Naive thymus-derived CD8-positive, alpha-beta T cell (primary cell): ENCODE measurements at regions not wholly inside any gene's neighbourhood (a gene's known extent, or its start where the extent isn't known, plus 50 kb on each side); places are given as distances from the start of the nearest gene placed in this dataset.
"Not testable (repeated sequence)": the region's sequence is repeated elsewhere in the genome, so short reads cannot be mapped to it uniquely, and the experiment has no call there.

Experiments
- ATAC-seq, 2 donors: fragments of 150-1000 bp; cut with Tn5 transposase in 1 of 2; sonication (Bioruptor Pico), chemical (Tn5 transposase) in 1 of 2; 1 replicate in 1 of 2; 2 replicates in 1 of 2; pipeline ENCODE4 v1.10.0; 2021; ENCODE audit warnings: mild to moderate bottlenecking in 2 of 2, moderate library complexity in 2 of 2
- POLR2A ChIA-PET: fragments of 350-600 bp; sonication (Branson Sonifier 250); formaldehyde crosslinking; loops from one replicate; lab custom pipeline; 2021; ENCODE audit warnings: antibody characterized with exemption; lab: Charles Lee
- DNase-seq, 10 donors: peaks; one replicate each; pipeline versions ENCODE4 v3.0.0 to v3.0.0-alpha.2; 2020 to 2022
- H3K27ac Mint-ChIP-seq, 10 donors: one replicate each; pipeline ENCODE4 v1.8.0; 2020 to 2022; ENCODE audit warnings: mild to moderate bottlenecking in 10 of 10, mixed read lengths in 10 of 10, moderate library complexity in 4 of 10, inconsistent platforms in 1 of 10
- H3K27me3 Mint-ChIP-seq, 5 donors: one replicate each; pipeline ENCODE4 v1.8.0; 2021 to 2022; ENCODE audit warnings: mixed read lengths in 5 of 5
- H3K36me3 Mint-ChIP-seq, 3 donors: one replicate each; pipeline ENCODE4 v1.8.0; 2020 to 2022; ENCODE audit warnings: mixed read lengths in 3 of 3, mild to moderate bottlenecking in 2 of 3, inconsistent platforms in 1 of 3
- H3K4me1 Mint-ChIP-seq, 4 donors: one replicate each; pipeline ENCODE4 v1.8.0; 2021 to 2022; ENCODE audit warnings: mixed read lengths in 4 of 4
- H3K4me3 Mint-ChIP-seq, 10 donors: one replicate each; pipeline ENCODE4 v1.8.0; 2020 to 2022; ENCODE audit warnings: mild to moderate bottlenecking in 10 of 10, mixed read lengths in 10 of 10, moderate library complexity in 6 of 10, inconsistent platforms in 1 of 10
- H3K9me3 Mint-ChIP-seq, 9 donors: one replicate each; pipeline ENCODE4 v1.8.0; 2020 to 2022; ENCODE audit warnings: mixed read lengths in 9 of 9, mild to moderate bottlenecking in 3 of 9, inconsistent platforms in 1 of 9, moderate library complexity in 1 of 9

DNA sequence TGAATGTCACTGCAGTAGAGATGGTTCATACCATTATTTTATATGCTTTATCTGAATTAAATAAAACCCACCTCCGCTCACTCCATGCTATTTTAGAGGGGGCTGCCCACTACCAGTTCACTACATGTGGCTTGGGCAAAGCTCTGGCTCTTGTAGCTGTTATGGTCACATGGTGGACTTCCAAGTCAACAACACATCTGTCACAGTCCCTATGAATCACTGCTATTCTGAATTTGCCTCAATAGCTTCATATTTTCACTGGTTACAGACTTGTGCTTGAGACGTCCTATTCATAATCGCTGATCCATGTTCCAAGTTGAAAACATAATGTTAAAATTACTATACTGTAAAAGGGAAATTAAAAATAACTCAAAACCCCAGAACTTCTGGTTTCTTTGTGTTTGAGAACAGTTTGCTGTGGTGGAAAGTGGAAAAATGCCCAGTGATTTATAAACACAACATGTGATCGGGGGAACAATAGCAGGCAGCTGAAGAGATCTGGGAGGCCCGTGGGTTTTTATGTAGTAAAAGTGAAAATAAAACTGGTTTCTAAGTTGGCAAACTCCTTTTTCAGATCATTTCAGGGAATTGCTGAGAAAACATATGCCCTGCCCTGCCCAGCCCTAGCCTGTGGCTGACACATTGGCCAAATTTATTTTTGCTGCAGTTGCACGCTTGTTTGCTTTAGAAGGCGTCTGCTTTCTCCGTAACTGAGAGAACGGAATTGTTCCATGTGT is 128.8 kb upstream of the PRR23C start:
- Mint-ChIP-seq H3K27me3 (peaks cover 8 to 16% (median 10%) of the 10 kb centered on the region in 5 donors), H3K4me1 (peaks cover 0 to 2% (median 1%) of the 10 kb centered on the region in 4 donors), H3K36me3 (peaks cover 0 to 4% (median 0%) of the 10 kb centered on the region in 3 donors), H3K27ac (no peak overlapping the region), H3K4me3 (peak overlapping the region in 1 of 10 donors; percentile 19), H3K9me3 (peaks cover 0 to 29% (median 8%) of the 10 kb centered on the region in 9 donors)
- ATAC-seq (no peak), DNase-seq (no peak)
- POLR2A ChIA-PET, result no interaction called here

DNA sequence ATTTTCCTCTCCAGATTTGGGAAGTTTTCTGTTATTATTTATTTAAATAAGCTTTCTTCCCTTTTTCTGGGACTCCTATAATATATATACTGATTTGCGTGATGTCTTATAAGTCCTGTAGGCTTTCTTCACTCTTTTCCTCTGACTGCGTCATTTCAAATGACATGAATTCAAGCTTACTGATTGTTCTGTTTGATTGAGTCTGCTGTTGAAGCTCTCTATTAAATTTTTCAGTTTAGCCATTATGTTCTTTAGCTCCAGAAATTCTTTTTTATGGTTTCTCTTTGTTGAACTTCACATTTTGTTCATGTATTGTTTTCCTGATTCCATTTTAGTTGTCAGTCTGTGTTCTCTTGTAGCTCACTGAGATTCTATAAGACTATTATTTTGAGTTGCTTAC is 135.8 kb upstream of the PRR23C start:
- peaks cover 0 to 26% (median 12%) of the 10 kb centered on the region in 9 donors for H3K9me3 Mint-ChIP-seq
- no peak overlapping the region for H3K4me3 Mint-ChIP-seq
- DNase-seq (no peak), ATAC-seq (no peak)
- no peak overlapping the region for H3K27ac Mint-ChIP-seq
- no peaks in the 10 kb centered on the region for H3K4me1 Mint-ChIP-seq
- POLR2A ChIA-PET, result no interaction called here
- peaks cover 4 to 14% (median 9%) of the 10 kb centered on the region in 5 donors for H3K27me3 Mint-ChIP-seq
- peaks cover 0 to 3% (median 0%) of the 10 kb centered on the region in 3 donors for H3K36me3 Mint-ChIP-seq

DNA sequence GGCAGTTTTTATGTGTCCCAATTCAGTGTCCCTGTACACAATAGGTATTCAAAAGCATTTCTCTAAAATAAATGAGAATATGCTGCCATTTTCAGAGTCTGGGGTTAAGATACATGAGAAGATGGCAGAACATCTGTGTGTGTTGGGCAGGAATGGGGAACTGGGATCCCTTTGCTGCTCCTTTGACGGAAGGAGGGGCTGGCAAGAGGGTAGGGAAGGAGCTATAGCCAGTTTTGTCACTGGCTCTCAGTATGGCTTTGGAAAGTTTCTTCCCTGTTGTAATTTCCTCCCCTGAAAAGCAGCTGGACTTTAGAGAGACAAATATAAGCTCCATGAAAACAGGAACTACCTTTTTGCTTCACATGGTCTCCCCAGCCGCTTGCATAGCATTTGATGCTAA is 137.5 kb upstream of the PRR23C start:
- H3K4me3 Mint-ChIP-seq, result no peak overlapping the region
- DNase-seq (no peak), ATAC-seq (no peak)
- peaks cover 0 to 3% (median 0%) of the 10 kb centered on the region in 3 donors for H3K36me3 Mint-ChIP-seq
- H3K4me1 Mint-ChIP-seq, result no peaks in the 10 kb centered on the region
- POLR2A ChIA-PET, result no interaction called here
- H3K27me3 Mint-ChIP-seq, result peaks cover 4 to 14% (median 10%) of the 10 kb centered on the region in 5 donors
- H3K9me3 Mint-ChIP-seq, result peaks cover 0 to 26% (median 12%) of the 10 kb centered on the region in 9 donors
- no peak overlapping the region for H3K27ac Mint-ChIP-seq

DNA sequence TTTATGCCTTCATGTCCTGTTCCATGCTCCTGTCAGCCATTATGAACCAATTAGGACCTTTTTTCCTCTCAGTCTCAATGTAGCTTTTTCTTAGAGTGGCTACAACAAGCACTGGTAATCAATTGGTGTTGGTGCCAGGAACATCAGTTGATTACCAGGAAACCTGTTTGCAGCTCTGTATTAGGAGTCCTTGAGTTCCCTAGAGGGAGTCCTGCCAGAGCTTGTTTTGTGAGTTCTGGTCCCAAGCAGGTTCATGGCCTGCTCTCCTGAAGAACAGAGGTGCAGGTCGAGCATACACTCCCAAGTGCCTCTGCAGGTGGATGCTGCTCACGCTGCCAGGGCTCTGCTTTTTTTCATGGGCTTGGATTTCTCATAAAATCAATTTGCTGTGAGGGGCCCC is 137.9 kb upstream of the PRR23C start:
- peaks cover 0 to 3% (median 0%) of the 10 kb centered on the region in 3 donors for H3K36me3 Mint-ChIP-seq
- POLR2A ChIA-PET, result no interaction called here
- peaks cover 0 to 26% (median 12%) of the 10 kb centered on the region in 9 donors for H3K9me3 Mint-ChIP-seq
- ATAC-seq, result no peak
- DNase-seq, result no peak
- H3K27ac Mint-ChIP-seq, result no peak overlapping the region
- peaks cover 4 to 14% (median 10%) of the 10 kb centered on the region in 5 donors for H3K27me3 Mint-ChIP-seq
- no peak overlapping the region for H3K4me3 Mint-ChIP-seq
- no peaks in the 10 kb centered on the region for H3K4me1 Mint-ChIP-seq

DNA sequence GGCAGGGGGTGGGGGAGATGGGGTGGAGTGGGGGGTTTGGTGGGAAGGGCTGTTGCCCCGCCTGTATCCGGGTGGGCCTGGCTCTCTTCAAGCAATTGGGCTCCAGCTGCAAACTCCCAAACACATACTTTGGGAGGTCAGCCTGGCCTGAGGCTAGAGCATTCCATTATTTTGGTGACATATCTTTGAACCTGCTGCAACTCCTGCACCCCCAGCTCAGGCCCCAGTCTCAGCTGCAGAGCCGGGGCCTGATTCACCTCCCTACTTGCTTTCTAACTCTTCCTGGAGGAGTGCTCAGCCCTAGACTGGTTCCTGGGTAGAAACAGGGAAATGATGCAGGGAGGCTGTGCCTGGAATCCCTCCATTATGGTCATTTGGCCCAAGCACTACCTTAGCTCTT is 140.8 kb upstream of the PRR23C start:
- Mint-ChIP-seq H3K4me1 (no peaks in the 10 kb centered on the region), H3K27ac (no peak overlapping the region), H3K27me3 (peaks cover 4 to 14% (median 7%) of the 10 kb centered on the region in 5 donors), H3K4me3 (no peak overlapping the region), H3K36me3 (peaks cover 0 to 2% (median 0%) of the 10 kb centered on the region in 3 donors), H3K9me3 (peaks cover 0 to 11% (median 7%) of the 10 kb centered on the region in 9 donors)
- ATAC-seq (no peak), DNase-seq (no peak)
- POLR2A ChIA-PET, result no interaction called here

DNA sequence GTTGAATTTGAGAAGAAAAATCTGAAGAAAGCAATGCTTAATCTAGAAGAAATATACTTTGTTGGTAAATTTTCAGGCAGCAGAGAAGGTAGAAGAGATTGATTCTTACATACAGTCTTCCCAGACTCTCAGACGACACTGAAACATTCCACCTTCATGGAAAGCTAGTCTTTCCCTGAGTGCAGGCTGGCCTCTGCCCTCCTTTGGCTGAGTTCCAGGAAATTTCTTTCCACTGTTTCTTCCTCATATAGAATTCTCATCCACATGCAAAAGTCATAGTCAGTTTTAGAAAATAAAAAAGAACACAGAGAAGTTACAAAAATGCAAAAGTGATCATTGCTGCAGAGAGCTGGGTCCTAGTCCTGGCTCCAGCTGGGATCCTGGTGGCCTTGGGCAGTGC is 142.5 kb upstream of the PRR23C start:
- Mint-ChIP-seq H3K9me3 (peaks cover 0 to 7% (median 0%) of the 10 kb centered on the region in 9 donors), H3K4me1 (no peaks in the 10 kb centered on the region), H3K27me3 (peaks cover 4 to 14% (median 7%) of the 10 kb centered on the region in 5 donors), H3K27ac (no peak overlapping the region), H3K36me3 (no peaks in the 10 kb centered on the region), H3K4me3 (no peak overlapping the region)
- POLR2A ChIA-PET, result no interaction called here
- ATAC-seq (no peak), DNase-seq (no peak)

DNA sequence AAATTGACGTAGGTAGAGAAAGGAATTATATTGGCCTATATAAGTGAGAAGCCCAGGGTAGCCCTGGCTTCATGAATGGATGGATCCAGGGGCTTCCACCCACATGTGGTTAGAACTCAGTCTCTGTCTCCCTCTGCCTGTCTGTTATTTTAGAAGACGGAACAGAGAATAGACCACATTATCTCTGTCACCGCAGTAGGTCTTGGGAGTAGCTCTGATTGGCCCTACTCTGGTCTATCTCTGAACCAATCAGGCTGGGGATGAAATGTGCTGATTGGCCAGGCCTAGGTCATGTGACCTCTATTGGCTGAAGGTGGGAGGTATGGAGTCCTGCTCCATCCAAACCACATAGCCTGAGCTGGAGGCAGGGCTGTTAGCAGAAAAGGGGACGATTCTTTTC is 143.0 kb upstream of the PRR23C start:
- no peaks in the 10 kb centered on the region for H3K36me3 Mint-ChIP-seq
- H3K27me3 Mint-ChIP-seq, result peaks cover 4 to 14% (median 7%) of the 10 kb centered on the region in 5 donors
- no peak overlapping the region for H3K4me3 Mint-ChIP-seq
- H3K4me1 Mint-ChIP-seq, result no peaks in the 10 kb centered on the region
- DNase-seq (no peak), ATAC-seq (no peak)
- H3K9me3 Mint-ChIP-seq, result peaks cover 0 to 7% (median 0%) of the 10 kb centered on the region in 9 donors
- H3K27ac Mint-ChIP-seq, result no peak overlapping the region
- POLR2A ChIA-PET, result no interaction called here

DNA sequence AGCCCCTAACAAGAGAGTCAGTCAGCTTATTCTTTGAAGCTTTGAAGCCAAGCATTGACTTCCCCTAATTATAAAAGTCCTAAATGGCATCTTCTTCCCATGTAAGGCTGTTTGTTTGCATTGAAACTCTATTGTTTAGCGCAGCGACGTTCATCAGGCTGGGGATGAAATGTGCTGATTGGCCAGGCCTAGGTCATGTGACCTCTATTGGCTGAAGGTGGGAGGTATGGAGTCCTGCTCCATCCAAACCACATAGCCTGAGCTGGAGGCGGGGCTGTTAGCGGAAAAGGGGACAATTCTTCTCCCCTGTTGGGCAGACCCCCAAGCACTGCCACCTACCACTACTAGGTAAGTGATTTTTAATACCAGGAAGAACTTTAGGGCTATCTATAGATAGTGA is 145.3 kb upstream of the PRR23C start:
- POLR2A ChIA-PET, result no interaction called here
- no peaks in the 10 kb centered on the region for H3K4me1 Mint-ChIP-seq
- no peak for DNase-seq
- ATAC-seq, result no peak
- no peaks in the 10 kb centered on the region for H3K36me3 Mint-ChIP-seq
- no peak overlapping the region for H3K4me3 Mint-ChIP-seq
- peaks cover 0 to 7% (median 1%) of the 10 kb centered on the region in 9 donors for H3K9me3 Mint-ChIP-seq
- no peak overlapping the region for H3K27ac Mint-ChIP-seq
- peaks cover 0 to 4% (median 0%) of the 10 kb centered on the region in 5 donors for H3K27me3 Mint-ChIP-seq

DNA sequence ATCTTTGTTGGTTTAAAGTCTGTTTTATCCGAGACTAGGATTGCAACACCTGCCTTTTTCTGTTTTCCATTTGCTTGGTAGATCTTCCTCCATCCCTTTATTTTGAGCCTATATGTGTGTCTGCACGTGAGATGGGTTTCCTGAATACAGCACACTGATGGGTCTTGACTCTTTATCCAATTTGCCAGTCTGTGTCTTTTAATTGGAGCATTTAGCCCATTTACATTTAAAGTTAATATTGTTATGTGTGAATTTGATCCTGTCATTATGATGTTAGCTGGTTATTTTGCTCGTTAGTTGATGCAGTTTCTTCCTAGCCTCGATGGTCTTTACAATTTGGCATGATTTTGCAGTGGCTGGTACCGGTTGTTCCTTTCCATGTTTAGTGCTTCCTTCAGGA is 149.4 kb upstream of the MRPS22 start:
- H3K36me3 Mint-ChIP-seq, H3K4me3 Mint-ChIP-seq, H3K27ac Mint-ChIP-seq, POLR2A ChIA-PET, ATAC-seq, H3K4me1 Mint-ChIP-seq, DNase-seq: not testable (repeated sequence)
- Mint-ChIP-seq H3K27me3 (peaks cover 5 to 27% (median 9%) of the 10 kb centered on the region in 5 donors), H3K9me3 (peaks cover 0 to 18% (median 12%) of the 10 kb centered on the region in 9 donors)

DNA sequence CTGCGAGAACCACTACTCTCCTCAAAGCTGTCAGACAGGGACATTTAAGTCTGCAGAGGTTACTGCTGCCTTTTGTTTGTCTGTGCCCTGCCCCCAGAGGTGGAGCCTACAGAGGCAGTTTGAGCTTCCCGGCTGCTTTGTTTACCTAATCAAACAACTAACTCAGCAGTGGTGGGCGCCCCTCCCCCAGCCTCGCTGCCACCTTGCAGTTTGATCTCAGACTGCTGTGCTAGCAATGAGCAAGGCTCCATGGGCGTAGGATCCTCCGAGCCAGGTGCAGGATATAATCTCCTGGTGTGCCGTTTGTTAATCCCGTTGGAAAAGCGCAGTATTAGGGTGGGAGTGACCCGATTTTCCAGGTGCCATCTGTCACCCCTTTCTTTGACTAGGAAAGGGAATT is 147.7 kb upstream of the MRPS22 start:
- H3K36me3 Mint-ChIP-seq, POLR2A ChIA-PET, DNase-seq, H3K4me1 Mint-ChIP-seq, ATAC-seq, H3K4me3 Mint-ChIP-seq: not testable (repeated sequence)
- H3K27me3 Mint-ChIP-seq, result peaks cover 5 to 27% (median 9%) of the 10 kb centered on the region in 5 donors
- H3K9me3 Mint-ChIP-seq, result peaks cover 0 to 18% (median 12%) of the 10 kb centered on the region in 9 donors
- peak overlapping the region in 1 of 10 donors; percentile 62 for H3K27ac Mint-ChIP-seq

DNA sequence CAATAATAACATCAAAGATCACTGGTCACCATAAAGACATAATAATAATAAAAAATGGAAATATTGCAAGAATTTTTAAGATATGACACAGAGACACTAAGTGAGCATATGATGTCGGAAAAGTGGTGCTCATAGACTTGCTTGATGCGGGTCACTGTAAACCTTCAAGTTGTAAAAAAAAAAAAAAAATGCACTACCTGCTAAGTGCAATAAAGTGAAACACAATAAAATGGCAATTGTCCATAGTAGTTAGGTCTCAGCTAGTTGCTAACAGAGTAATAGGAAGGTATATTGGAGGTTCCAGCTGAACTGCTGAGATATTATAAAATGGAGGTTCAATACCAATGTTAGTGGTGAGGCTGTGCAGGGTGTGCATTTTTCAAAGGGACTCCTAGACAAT is 146.6 kb upstream of the MRPS22 start:
- no peak for ATAC-seq
- Mint-ChIP-seq H3K4me1 (peaks cover 0 to 2% (median 0%) of the 10 kb centered on the region in 4 donors), H3K9me3 (peaks cover 0 to 15% (median 10%) of the 10 kb centered on the region in 9 donors), H3K27ac (no peak overlapping the region), H3K4me3 (no peak overlapping the region), H3K27me3 (peaks cover 5 to 27% (median 9%) of the 10 kb centered on the region in 5 donors), H3K36me3 (peaks cover 0 to 7% (median 0%) of the 10 kb centered on the region in 3 donors)
- POLR2A ChIA-PET, result no interaction called here
- no peak for DNase-seq

DNA sequence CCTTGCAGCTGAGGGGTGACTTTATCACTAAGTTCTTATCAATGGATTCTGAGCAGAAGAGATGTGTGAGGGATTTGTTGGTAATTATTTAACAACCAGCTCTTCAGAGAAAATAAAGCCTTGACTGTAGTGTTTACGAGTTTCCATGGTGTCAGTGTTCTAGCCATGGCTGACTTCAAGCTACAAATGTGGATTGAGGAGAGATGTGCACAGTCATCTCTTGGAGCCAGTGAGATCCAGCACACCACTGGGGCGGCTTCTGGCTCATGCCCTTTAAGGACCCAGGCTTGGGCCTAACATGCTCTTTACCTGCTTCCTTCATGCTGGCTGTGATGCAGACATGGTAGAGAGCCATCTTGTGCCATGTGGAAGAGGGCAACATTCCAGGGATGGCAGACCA is 145.6 kb upstream of the MRPS22 start:
- Mint-ChIP-seq H3K27ac (no peak overlapping the region), H3K9me3 (peaks cover 0 to 14% (median 10%) of the 10 kb centered on the region in 9 donors), H3K27me3 (peaks cover 5 to 27% (median 9%) of the 10 kb centered on the region in 5 donors), H3K36me3 (peaks cover 0 to 7% (median 0%) of the 10 kb centered on the region in 3 donors), H3K4me3 (no peak overlapping the region), H3K4me1 (peaks cover 0 to 2% (median 0%) of the 10 kb centered on the region in 4 donors)
- ATAC-seq (no peak), DNase-seq (no peak)
- POLR2A ChIA-PET, result no interaction called here

DNA sequence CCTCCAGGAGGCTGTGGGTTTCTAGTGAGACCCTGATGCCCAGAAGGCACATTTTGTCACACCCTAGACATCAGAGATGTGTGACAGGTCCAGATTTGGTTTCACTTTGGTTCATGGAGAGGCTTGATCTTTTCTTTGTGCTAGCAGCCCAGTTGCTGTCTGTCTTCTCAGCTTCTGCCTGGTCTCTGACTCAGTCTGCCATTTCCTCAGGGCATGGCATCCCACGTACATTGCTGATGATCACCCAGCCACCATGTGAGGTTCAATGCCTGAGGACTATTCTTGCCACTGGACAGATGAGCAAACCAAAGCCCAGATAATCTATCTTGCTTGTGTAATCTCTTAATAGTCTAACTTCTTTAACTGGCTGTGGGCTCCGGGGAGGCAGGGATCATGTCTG is 144.9 kb upstream of the MRPS22 start:
- no peak for DNase-seq
- Mint-ChIP-seq H3K4me1 (peaks cover 0 to 2% (median 0%) of the 10 kb centered on the region in 4 donors), H3K27ac (no peak overlapping the region), H3K36me3 (peaks cover 0 to 7% (median 0%) of the 10 kb centered on the region in 3 donors), H3K27me3 (peaks cover 5 to 27% (median 10%) of the 10 kb centered on the region in 5 donors), H3K4me3 (no peak overlapping the region), H3K9me3 (peaks cover 0 to 14% (median 9%) of the 10 kb centered on the region in 9 donors)
- POLR2A ChIA-PET, result no interaction called here
- no peak for ATAC-seq
